ENCODE measurements at regions not wholly inside any gene's neighbourhood (a gene's known extent, or its start where the extent isn't known, plus 50 kb on each side); places are given as distances from the start of the nearest gene placed in this dataset.

DNA sequence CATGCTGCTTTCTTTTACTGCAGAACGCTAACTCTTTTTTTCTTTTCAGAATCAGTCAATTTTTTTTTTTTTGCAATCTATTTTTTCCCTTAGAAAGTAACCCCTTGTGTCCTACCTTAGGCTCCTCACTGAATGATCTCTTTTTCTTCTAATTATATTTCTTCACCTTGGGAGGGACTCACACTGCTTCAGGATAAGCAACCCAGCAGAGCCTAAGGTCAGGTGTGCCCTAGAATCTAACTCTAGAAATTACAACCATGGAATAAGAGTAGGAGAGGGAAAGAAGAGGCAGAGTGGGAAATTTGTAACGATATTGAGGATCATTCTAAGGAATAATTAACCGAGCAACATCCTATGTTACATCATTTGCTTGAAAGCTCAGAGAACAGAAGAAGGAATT, 564.0 kb upstream of the MEF2C start:
- TF ChIP-seq POLR2AphosphoS5 (IDR thresholded peaks at IDR 0.05; ENCODE audit: low read depth, low read length) (no peak), POLR2A (IDR thresholded peaks at IDR 0.05; ENCODE audit: low read depth, low read length) (no peak), TAF1 (IDR thresholded peaks at IDR 0.05; ENCODE audit: borderline replicate concordance, low read depth, low read length) (no peak)

Measured in GM12892 (cell line).